Choroid plexus epithelial cell (primary cell): ENCODE measurements at regions not wholly inside any gene's neighbourhood (a gene's known extent, or its start where the extent isn't known, plus 50 kb on each side); places are given as distances from the start of the nearest gene placed in this dataset.

Source experiments
- DNase-seq: peaks from one replicate; pipeline ENCODE4 v3.0.0-alpha.2; 2010; ENCODE audit warnings: low read depth
- H3K4me3 ChIP-seq: 2 replicates; pipeline ENCODE4 v1.5.1; 2011; ENCODE audit warnings: low read depth, mild to moderate bottlenecking, control low read depth, low read length, moderate library complexity
- TF ChIP-seq, protein P1 (sequence below): conservative IDR thresholded peaks from 2 replicates; pipeline ENCODE4 v1.5.1; 2011; ENCODE audit warnings: low read depth, mild to moderate bottlenecking, control low read depth, inconsistent platforms, low read length, moderate library complexity

DNA sequence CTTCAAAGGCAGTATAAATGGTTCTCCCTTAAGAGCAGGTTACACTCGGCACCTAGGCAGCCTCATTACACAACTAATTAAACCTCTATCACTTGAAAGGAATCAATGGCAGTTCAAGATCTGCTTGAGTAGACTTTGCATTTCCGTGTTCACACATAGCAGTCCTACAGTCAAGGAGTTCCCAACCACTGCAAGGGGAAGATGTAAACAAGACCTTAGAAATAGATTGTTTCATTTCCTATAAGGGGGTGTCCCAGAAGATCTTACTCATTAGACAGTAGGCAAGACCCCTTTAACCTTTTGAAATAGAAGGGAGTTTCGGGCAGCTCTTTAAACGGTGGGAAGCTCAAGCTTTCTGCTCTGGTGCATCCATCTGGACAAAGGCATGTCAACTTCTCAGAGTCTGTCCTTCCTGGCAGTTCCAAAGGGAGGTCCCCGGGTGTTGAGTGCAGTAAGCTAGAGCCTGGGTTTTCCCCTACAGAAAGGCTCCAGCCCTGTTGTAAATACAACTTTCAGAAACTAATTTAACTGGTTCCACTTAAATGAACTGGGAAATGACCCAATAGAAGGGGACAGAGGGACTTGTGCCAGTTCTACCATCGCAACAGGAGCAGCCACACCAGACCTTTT, 150.8 kb downstream of the RBMX2 start:
- DNase-seq, result no peak
- H3K4me3 ChIP-seq, result no peak overlapping the region
- TF ChIP-seq, protein P1, sequence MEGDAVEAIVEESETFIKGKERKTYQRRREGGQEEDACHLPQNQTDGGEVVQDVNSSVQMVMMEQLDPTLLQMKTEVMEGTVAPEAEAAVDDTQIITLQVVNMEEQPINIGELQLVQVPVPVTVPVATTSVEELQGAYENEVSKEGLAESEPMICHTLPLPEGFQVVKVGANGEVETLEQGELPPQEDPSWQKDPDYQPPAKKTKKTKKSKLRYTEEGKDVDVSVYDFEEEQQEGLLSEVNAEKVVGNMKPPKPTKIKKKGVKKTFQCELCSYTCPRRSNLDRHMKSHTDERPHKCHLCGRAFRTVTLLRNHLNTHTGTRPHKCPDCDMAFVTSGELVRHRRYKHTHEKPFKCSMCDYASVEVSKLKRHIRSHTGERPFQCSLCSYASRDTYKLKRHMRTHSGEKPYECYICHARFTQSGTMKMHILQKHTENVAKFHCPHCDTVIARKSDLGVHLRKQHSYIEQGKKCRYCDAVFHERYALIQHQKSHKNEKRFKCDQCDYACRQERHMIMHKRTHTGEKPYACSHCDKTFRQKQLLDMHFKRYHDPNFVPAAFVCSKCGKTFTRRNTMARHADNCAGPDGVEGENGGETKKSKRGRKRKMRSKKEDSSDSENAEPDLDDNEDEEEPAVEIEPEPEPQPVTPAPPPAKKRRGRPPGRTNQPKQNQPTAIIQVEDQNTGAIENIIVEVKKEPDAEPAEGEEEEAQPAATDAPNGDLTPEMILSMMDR, result no peak

DNA sequence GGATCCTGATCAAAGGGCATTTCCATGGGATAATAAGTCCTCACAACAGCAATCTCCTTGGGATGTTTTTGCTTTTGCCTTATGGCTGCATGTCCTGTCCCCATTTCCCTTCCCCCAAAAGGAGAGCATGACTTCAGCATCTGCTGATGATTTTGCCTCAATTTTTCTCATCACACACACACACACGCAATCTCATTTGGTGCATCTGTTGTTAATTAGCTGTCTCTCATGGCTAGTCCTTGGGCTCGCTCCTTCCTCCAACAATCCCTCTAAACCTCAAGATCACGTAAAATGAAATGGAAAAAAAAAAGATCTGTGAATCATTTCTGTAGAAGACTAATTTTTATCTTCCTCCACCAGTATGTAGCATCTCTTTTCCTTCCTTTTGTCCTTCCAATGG, 153.6 kb downstream of the RBMX2 start:
- TF ChIP-seq, protein P1, result no peak
- H3K4me3 ChIP-seq, result no peak overlapping the region
- DNase-seq, result no peak

DNA sequence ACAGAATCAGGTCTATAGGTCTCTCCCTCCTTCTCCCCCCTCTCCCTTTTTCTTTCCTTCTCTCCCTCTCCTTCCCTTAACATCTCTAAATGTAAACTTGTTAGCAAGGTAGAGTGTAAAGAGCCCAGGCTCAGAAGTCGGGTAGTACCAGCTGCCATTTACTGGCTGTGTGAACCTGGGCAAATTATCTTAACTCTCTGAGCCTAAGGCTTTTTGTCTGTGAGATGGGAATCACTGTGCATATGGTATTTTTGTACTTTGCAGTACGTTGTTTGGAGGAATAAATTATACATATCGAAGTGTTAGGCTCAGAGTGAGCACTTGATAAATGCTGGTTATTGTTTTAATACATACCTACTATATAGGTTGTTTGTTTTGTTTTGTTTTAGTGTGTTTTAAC, 154.0 kb downstream of the RBMX2 start:
- no peak overlapping the region for H3K4me3 ChIP-seq
- TF ChIP-seq, protein P1, result no peak
- DNase-seq, result no peak

DNA sequence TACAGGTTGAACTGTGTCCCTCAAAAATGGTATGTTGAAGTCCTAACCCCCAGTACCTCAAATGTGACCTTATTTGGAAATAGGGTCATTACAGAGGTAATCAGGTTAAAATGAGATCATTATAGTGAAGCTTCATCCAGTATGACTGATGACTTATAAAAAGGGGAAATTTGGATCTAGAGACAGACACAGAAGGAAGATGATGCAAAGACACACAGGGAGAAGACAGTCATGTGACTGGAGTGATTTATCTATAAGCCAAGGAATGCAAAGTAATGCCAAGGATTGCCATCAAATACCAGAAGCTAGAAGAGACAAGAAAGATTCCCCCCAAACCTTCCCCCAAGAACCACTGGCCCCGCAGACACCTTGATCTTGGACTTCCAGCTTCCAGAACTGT, 155.2 kb downstream of the RBMX2 start:
- DNase-seq, result no peak
- TF ChIP-seq, protein P1, result no peak
- H3K4me3 ChIP-seq, result no peak overlapping the region

DNA sequence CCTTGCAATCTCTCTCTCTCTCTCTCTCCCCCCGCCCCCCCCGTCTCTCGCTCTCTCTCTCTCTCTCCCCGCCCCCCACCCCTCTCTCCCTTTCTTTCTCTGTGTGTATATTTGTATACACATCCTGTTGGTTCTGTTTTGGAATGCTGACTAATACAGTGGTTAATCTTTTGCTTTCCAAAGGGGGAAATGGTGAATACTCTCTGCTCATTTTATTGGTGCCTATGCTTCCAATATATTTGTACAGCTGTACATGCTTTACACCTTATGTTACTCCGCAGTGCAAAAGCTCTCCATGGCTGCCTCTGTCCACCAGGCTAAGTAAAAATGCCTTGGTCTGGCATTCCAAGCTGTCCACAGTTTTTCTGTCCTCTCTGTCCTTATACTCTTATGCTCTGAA, 158.8 kb downstream of the RBMX2 start:
- TF ChIP-seq, protein P1, result no peak
- no peak for DNase-seq

DNA sequence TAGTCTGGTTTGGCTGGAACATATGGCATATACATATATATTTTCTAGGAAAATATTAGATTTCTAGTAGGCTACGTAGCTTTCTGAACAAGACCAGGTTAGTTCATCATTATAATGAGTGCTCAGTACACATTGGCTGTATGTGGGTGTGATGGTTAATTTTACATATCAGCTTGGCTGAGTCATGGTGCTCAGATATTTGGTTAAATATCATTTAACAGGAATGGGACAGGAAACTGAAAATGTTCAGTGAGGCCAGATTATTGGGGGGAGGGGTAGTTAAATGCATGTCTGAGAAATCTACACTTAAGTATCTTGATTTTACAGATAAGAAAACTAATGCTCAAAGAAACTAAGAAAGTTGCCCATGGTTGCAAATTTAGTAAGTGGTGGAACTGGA, 160.1 kb downstream of the RBMX2 start:
- TF ChIP-seq, protein P1, result no peak
- no peak for DNase-seq
- H3K4me3 ChIP-seq, result no peak overlapping the region

More for the DNA sequence above, 158.8 kb downstream of the RBMX2 start:
- H3K4me3 ChIP-seq, result no peak overlapping the region

DNA sequence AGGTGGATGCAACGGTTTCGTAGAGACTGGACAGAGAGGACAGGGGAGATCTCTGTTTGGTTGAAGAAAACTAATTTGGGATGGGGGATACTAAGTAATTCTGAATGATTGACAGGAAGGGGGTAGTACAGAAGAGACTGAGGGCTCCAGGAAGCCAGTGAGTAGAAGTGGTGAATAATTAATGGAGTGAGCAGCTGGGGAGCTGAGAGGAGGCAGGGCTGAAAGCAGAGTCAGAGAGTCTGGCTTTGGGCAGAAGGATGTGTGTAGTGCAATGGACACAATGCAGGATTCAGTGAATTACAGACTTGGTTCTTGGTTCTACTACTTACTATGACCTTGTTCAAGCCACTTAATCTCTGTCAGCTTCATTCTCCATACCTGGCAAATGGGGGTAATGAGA, 161.7 kb downstream of the RBMX2 start:
- DNase-seq, result no peak
- TF ChIP-seq, protein P1, result no peak
- H3K4me3 ChIP-seq, result no peak overlapping the region
